Testis (tissue), 2 donors: ENCODE measurements at regions not wholly inside any gene's neighbourhood (a gene's known extent, or its start where the extent isn't known, plus 50 kb on each side); places are given as distances from the start of the nearest gene placed in this dataset.
"Not testable (repeated sequence)": the region's sequence is repeated elsewhere in the genome, so short reads cannot be mapped to it uniquely, and the experiment has no call there.

ENCODE experiments used
- DNase-seq: peaks from one replicate; pipeline ENCODE4 v3.0.0-alpha.2; 2019
- H3K27ac ChIP-seq, 2 donors: fragments of 200-600 bp; sonication (generic); one replicate each; pipeline ENCODE4 v1.5.1; 2019
- H3K27me3 ChIP-seq: fragments of 200-600 bp; sonication (generic); one replicate; pipeline ENCODE4 v1.5.1; 2019
- H3K36me3 ChIP-seq: fragments of 200-600 bp; sonication (generic); one replicate; pipeline ENCODE4 v1.5.1; 2017; ENCODE audit warnings: low read depth; ENCODE audit errors: missing control alignments
- H3K4me1 ChIP-seq: fragments of 200-600 bp; sonication (generic); one replicate; pipeline ENCODE4 v1.5.1; 2019
- H3K4me3 ChIP-seq, 2 donors: fragments of 200-600 bp; sonication (generic); one replicate each; pipeline ENCODE4 v1.5.1; 2017 to 2019
- H3K9me3 ChIP-seq: fragments of 200-600 bp; sonication (generic); one replicate; pipeline ENCODE4 v1.5.1; 2017
- CTCF ChIP-seq, 3 experiments: fragments of 450-650 bp in 2 of 3; fragments of 200-600 bp in 1 of 3; sonication (generic) in 1 of 3; IDR thresholded peaks; one replicate each; pipeline ENCODE4 v1.5.1; 2016 to 2019; ENCODE audit warnings: antibody characterized with exemption in 3 of 3, mild to moderate bottlenecking in 2 of 3, moderate library complexity in 1 of 3
- POLR2A ChIP-seq: fragments of 450-650 bp; IDR thresholded peaks from one replicate; pipeline ENCODE4 v1.6.1; 2017; ENCODE audit warnings: antibody characterized with exemption, mild to moderate bottlenecking, moderate library complexity
- WGBS, 2 donors: methylation state at CpG; one replicate each; pipeline ENCODE4 v1.1.5; 2018; 5-methylcytosine and 5-hydroxymethylcytosine counted together
- intact Hi-C: fragments of 100-400 bp; cut with DNase I; formaldehyde crosslinking; loops from one replicate; pipeline ENCODE4 v1.15.1; 2023; ENCODE audit warnings: low total_unique reads

- Histone ChIP-seq H3K27me3 (no peaks in the 10 kb centered on the region), H3K36me3 (no peaks in the 10 kb centered on the region), H3K4me3 (no peak overlapping the region), H3K9me3 (no peaks in the 10 kb centered on the region), H3K27ac (no peak overlapping the region), H3K4me1 (peaks cover 10% of the 10 kb centered on the region)
- TF ChIP-seq CTCF (IDR thresholded peaks at IDR 0.05) (no peak), POLR2A (no peak)
- intact Hi-C loops = no loop called here
- no peak for DNase-seq
- 65 to 67% methylated on average over 6 of the region's 6 CpGs for WGBS, 2 donors
Measured at GRCh38 chr5:135743181-135743580, 91.3 kb upstream of the SLC25A48 start.

- H3K9me3 ChIP-seq, H3K4me3 ChIP-seq, DNase-seq, H3K36me3 ChIP-seq, H3K4me1 ChIP-seq, H3K27me3 ChIP-seq, intact Hi-C loops, H3K27ac ChIP-seq: not testable (repeated sequence)
- WGBS, 2 donors = 89 to 90% methylated on average over 5 of the region's 5 CpGs
Measured at GRCh38 chr5:135742240-135742639, 92.2 kb upstream of the SLC25A48 start.

- Histone ChIP-seq H3K27me3 (no peaks in the 10 kb centered on the region), H3K27ac (no peak overlapping the region), H3K4me3 (no peak overlapping the region), H3K4me1 (peaks cover 10% of the 10 kb centered on the region), H3K36me3 (no peaks in the 10 kb centered on the region), H3K9me3 (no peaks in the 10 kb centered on the region)
- WGBS, 2 donors = 76 to 86% methylated on average over 2 of the region's 2 CpGs
- intact Hi-C loops = no loop called here
- no peak for TF ChIP-seq CTCF (IDR thresholded peaks at IDR 0.05)
- no peak for TF ChIP-seq POLR2A
- DNase-seq = no peak
Measured at GRCh38 chr5:135741040-135741439, 93.4 kb upstream of the SLC25A48 start.

GRCh38 chr5:135740475-135740874 is 94.0 kb upstream of the SLC25A48 start:
- peaks cover 10% of the 10 kb centered on the region for H3K4me1 ChIP-seq
- no peaks in the 10 kb centered on the region for H3K9me3 ChIP-seq
- WGBS, 2 donors = 27 to 60% methylated on average over 2 of the region's 2 CpGs
- no peaks in the 10 kb centered on the region for H3K36me3 ChIP-seq
- peak; percentile 20 for DNase-seq
- TF ChIP-seq CTCF (IDR thresholded peaks at IDR 0.05) (no peak), POLR2A (no peak)
- intact Hi-C loops = no loop called here
- no peaks in the 10 kb centered on the region for H3K27me3 ChIP-seq
- H3K4me3 ChIP-seq = no peak overlapping the region
- H3K27ac ChIP-seq = no peak overlapping the region

- Histone ChIP-seq H3K4me3 (no peak overlapping the region), H3K27me3 (no peaks in the 10 kb centered on the region), H3K27ac (no peak overlapping the region), H3K4me1 (peaks cover 10% of the 10 kb centered on the region), H3K36me3 (no peaks in the 10 kb centered on the region), H3K9me3 (no peaks in the 10 kb centered on the region)
- intact Hi-C loops = no loop called here
- DNase-seq = no peak
- no peak for TF ChIP-seq POLR2A
- TF ChIP-seq CTCF (IDR thresholded peaks at IDR 0.05) = no peak
- 35 to 52% methylated on average over 3 of the region's 3 CpGs for WGBS, 2 donors
Measured at GRCh38 chr5:135739383-135739981, 95.0 kb upstream of the SLC25A48 start.
